NCI-H460 (cell line): ENCODE measurements at regions not wholly inside any gene's neighbourhood (a gene's known extent, or its start where the extent isn't known, plus 50 kb on each side); places are given as distances from the start of the nearest gene placed in this dataset.
"Not testable (repeated sequence)": the region's sequence is repeated elsewhere in the genome, so short reads cannot be mapped to it uniquely, and the experiment has no call there.

Experiments
- DNase-seq: peaks from one replicate; pipeline ENCODE4 v3.0.0-alpha.2; 2016; ENCODE audit warnings: low read depth; ENCODE audit errors: extremely low read depth

DNA sequence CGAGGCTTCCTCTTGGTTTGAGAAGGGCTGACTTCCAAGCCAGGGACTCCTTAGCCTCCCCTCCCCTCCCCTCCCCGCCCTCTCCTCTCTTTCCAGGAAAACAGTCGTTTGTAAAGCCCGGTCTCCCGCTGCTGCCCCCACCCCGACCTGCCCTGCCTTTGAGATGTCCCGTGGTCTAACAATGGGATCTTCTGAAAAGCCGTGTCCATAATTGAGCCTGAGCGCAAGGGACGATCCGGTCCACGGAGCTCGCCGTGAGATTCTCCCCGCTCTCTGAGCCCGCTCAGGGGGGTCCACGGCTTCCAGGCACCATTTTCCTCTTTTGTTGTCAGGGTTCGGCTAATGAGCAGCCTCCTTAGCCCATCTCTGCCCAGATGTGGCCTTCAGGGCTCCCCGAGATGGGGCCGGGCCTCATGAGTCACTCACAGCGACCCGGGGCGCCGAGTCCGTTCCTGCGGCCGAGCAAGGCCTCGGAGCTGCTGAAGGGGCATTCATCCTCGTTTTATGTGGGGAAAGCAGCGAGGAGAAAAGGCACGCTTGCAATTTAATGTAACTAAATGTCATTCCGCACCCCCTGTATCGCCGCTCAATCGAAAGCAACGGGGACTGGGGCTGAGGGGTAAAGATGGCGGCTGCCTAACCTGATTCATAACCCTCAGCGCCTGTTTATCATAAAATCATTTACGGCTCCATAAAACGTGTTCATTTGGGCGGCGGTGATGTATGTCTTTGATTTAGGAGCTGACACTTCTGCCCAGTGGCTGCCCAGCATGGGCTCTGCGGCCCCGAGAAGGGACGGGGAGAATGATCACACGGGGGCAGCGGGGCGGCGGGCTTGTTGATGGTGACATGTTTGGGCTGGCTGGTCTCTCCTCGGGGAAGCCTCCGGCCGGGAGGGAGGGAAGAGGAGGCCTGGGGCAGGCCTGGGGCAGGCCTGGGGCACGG is 232.6 kb upstream of the C1orf174 start:
- no peak for DNase-seq

DNA sequence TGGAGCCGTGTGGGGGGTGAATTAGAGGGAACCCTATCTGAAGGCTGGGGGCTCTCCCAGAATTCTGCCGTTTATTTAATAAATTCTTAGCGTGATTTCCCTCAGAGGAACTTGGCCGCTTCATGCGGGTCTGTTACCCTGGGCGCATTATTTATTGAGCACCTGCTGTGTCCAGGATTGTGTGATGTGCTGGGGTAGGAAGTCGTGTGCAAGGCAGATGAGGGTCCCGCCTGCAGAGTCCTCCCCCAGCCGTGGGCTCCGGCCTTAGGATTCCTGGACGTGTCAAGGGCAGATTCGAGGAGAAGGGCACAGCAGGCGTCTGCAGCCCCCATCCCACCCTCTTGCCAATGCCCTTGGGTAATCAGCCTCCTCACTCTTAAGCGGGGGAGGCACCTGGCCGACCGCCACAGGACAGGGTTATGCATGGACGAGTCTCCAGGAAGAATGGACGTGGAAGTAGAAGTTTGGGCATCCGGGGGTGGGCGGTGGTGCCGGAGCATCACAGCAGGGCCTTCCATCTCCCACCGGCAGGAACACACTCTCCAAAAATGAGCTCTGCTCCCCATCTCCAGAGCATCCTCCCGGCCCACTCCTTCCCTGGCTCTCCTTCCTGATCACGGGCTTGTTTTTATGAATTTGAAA is 233.3 kb upstream of the C1orf174 start:
- no peak for DNase-seq

DNA sequence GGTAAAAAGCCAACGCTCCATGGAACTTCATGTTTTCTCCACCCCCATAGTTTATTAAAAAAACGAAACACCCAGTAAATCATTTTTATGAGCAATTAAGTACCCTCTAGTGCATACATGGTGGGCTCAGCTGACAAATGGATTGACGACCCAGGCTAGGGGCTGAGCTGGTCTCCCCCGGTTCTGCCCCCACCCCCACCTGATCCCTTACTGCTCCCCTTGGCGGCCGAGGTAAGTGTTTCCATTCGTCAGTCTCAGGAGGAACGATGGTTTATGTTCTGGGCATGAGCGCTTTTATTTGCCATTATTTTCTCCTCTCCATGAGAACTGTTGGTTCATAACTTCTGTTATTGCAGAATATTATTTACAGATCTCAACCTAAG is 233.9 kb upstream of the C1orf174 start:
- DNase-seq: no peak

DNA sequence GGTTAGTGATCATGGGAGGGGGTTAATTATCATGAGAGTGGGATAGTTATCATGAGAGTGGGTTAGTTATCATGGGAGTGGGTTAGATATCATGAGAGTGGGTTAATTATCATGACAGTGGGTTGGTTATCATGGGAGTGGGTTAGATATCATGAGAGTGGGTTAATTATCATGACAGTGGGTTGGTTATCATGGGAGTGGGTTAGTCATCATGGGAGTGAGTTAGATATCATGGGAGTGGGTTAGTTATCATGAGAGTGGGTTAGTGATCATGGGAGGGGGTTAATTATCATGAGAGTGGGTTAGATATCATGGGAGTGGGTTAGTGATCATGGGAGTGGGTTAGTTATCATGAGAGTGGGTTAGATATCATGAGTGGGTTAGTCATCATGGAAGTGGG is 235.8 kb upstream of the C1orf174 start:
- not testable (repeated sequence) for DNase-seq

DNA sequence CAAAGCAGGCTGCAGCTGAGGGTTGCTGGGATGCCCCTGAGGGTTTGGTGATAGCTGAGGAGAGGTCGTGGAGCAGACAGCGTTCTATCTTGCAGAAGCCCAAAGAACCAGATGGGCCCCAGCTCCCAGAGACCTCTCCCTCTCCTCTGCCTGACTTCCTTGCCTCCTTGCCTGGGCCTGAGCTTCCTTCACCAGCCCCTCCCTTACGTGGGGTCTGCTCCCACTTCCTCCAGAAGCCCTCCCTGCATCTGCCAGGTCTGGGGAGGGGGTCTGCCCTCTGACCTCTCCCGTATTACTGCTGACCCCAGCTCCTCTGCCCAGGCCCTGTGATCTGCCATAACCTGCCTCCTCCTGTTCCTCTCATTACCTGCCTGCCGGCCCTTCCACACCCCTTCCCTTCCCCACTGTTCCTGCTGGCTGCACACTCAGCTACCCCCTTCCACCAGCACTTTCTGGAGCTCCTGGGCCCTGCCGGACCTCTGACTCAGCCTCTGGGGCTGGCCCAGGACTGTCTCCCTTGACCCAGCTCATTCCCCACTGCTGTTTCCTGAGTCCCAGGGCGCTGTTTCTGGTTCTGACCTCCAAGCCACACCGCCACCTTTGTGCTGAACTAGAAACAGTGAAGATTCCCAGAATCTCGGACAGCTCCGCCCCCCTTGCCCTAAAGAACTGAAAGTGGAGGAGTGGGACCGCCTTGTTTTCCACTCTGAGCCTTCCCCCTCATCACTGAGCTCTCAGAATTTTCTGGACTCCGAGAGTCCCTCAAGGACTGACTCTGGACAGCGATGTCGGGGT is 237.7 kb upstream of the C1orf174 start:
- no peak for DNase-seq

DNA sequence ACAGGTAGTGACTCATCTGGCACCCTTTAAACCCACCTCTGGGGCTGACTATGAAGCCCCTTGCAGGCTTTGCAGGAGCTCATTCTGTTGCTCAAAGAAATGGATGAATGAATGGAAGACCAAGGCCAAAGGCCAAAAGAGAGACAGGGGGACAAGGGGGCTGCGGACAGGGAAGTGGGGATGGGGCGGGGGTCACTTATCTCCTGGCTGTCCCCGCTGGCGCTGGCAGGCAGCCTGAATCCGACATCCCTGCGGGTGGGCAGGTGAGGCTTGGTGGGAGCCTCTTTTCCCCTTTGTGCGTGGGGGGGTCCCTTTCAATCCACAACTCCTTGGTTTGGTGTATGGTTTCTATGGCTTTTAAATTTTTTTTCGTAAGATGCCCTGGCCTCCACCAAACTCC is 239.6 kb upstream of the C1orf174 start:
- DNase-seq: no peak

DNA sequence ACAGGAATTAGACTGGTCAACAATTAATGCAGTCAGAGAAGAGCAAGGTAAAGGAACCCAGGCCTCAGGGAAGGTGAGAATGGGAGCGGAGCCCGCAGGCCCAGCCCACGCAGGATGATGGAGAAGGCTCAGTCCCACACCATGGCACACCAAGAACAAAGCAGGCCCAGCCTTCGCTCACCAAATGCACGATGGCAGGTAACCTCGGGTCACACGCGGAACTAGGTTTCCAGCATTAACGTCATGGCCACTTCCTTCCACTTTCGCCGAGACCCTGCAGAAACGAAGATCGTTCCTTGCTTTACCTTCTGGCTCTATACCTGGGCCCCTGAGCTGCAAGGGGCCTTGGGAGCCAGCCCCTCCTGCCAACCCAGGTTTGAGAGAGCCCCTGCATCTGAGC is 240.2 kb upstream of the C1orf174 start:
- DNase-seq: no peak

DNA sequence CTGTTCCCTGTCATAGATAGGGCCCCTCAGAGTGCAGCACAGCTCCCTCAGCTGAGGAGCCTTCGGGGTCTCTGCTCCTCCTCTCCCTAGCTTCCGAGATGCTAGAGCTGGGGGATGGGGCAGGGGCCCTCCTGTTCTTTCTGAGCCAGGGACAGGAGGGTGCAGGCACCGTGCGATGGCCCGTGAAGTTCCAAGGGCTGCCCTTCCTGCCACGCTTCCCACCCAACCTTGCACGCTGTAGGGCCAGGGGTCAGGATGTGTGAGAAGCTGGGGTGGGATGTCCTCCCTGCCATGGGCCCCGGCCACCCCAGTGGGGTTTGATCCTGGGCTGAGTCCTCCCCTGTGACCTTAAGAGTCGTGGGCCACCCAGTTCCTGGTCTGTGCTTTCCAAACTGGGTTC is 240.7 kb upstream of the C1orf174 start:
- no peak for DNase-seq

DNA sequence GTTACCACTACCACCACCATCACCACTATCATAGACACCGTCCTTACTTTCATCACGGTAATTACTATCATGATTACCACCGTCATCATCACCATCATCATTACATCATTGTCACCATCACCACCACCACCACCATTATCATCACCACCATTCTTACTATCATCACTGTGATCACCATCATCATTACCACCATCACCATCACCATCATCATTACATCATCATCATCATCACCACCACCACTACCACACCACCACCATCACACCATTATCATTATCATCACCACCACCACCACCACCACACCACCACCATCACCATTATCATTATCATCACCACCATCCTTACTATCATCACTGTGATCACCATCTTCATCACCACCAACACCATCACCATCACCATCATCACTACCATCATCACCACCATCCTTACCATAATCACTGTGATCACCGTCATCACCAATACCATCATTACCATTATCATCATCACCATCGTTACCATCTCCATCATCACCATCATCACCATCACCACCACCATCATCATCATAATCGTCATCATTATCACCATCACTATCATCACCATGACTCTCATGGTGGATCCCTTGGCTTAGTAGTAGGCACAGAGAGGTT is 244.4 kb upstream of the C1orf174 start:
- no peak for DNase-seq

DNA sequence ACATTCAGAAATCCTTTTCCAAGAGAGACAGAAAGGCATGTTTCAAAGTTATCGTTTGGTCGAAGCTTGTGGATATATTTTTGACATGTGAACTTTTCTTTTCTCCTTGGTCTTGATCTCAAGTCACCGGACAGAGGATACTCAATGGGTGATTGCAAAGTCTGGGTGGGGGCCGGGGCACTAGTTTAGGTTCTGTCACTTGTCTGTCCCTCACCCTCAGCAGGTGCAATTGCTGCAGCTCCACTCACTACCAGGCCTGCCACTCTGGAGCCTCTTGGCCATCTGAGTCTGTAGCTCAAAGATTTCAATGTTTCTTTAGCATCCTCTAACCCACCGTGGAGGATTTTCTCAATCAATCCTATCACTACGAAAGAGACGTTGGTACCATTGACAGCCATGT is 246.0 kb upstream of the C1orf174 start:
- no peak for DNase-seq

DNA sequence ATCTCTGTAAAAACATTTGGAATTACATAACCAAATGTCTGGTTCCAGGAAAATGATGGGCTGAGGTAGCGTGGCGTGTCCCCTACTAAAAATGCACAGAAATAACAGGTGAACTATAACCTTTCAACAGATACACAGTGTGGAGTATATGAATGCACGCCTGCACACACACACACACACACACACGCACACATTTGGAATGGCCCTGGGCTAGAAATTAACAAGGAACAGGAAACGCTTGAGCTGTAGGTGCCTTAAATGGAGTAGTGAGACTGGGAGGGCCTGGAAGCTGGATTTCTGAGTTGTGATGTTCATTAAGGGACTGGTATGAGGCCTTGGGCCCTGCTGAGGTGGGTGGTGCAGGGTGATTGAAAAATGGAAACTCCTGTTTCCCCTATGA is 246.5 kb upstream of the C1orf174 start:
- DNase-seq: no peak

DNA sequence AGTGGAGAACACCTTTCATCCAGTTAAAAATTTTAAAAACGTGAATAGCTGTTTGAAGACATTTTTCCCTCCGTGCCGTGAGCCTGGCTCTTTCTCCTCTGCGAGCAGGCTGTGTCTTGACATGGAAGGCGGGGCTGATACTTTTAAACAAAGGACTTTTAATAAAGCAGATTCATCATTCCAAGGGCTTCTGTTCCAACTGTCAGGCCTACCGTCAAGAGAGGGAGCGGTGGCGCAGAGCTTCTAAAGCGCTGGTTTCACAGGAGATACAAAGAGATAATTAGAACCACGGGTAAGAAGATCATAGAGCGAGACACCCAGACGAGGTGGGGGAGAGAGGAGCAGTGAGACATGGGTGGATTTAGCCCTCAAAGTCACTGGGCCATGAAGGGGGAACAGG is 247.4 kb upstream of the C1orf174 start:
- DNase-seq: no peak

DNA sequence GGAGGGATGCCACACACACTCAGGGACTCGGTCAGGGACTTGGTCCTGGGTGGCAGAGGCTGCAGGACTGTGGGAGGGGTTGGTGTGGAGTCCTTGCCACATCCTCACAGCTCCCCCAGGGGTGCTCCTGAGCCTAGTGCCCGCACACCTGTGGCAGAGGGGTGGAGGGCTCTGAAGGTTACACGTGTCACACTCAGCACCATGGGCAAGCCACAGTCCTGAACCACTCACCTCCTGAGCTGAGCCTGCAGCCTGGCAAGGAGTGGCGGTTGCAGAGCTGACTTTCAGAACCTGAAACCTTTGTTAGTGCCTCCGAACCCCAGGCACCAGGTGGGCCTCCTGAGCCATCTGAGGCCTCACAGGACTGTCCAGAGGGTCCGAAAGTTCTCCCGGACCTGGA is 249.2 kb upstream of the C1orf174 start:
- DNase-seq: no peak

DNA sequence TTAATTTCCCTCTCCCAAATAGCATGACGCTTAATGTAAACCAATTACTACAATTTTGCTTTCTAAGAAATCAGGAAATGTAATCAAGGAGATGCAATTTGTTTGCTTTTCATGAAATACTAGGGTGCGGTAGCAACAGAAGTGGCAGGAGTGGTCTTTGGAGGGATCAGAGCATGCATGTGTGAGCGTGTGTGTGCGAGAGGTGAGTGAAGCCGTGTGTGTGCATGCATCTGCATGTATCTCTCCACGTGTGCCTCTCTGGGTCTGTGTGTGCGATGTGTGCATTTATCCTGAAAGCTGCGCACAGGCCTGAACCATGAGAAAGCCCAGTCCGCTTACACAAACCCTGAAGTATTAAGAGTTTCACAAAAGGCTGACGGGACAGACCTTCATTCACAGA is 249.8 kb upstream of the C1orf174 start:
- no peak for DNase-seq

DNA sequence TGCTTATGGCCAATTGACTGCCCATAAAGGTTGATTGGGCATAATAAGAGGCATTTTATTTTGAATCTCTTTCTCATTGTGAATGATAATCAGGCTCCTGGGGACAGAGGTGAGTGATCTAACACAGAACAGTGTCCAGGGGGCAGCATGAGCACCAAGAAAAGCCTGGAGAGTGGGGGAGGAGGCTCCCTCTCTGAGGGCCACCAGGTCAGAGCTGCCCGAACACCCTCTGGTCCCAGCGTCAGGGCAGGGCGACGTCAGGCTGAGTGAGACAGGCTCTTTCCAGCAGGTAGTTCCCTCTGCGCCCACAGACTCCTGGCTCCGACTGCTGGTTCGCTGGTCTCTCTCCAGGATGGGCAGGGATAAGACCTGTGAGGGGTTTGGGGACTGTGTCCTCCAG is 250.2 kb upstream of the C1orf174 start:
- DNase-seq: no peak

DNA sequence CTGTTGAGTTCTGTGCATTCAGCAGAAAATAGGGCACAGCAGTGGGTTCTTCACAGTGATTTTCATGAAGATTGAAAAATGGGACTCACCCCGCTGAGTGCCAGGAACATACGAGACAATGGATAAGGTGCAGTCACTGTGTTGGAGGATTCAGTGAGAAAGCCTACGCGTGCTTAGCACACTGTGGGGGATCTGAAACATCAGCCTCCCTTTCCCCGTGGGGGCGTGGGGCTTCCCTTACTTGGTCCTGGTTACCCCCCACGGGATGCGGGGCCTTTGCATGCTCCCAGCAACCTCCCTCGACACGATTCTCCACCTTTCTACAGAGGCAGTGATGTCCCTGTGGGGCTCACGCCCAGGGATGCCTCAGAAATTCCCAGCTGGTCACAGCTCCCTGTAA is 252.2 kb upstream of the C1orf174 start:
- no peak for DNase-seq

DNA sequence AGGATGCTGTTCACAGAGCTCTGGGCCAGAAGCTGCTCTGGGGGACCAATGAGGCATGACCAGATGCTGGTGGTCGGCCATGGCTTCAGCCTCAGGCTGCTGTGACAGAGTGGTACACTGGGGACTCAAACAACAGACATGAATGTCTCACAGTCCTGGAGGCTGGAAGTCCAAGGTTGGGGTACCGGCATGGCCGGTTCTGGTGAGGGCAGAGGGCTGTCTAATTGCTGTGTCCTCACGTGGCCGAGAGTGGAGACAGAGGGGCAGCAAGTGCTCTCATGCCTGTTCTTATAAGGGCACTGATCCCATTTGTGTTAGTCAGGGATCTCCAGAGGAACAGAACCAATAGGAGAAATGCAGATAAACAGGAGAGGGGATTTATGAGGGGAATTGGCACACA is 253.5 kb upstream of the C1orf174 start:
- DNase-seq: no peak

DNA sequence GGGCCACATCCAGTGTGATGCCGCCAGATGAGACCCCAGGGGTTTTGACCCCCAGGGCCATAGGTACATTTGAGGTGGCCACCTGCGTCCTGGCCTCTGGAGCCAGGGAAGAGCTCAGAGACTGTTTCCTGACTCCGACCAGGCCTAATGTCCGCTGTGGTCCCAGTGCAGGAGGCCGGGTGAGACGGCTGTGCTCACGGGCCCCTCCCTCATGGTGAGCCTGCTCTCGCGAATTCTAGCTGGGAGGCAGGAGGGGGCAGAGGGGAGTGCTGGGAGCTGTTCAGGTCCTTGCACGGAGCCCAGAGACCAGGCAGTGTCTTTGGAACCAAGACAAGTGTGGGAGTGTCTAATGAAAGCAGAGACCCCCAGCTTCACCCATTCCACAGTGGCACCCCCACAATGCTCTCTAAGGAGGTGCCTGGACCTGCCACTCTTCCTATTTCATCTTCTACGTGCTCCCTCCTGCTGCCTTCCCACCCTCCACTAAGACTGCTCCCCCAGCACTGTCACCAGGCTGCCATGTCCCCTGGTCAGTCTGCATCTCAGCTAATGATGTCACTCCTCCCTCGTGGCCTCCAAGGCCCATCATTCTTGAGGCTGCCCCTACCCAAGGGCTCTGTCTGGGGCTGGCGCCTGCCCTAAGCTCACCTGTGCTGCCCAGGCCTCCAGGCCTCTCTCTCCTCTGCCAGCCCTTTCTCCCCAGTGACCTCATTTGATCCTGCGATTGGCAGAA is 256.3 kb upstream of the C1orf174 start:
- DNase-seq: no peak

DNA sequence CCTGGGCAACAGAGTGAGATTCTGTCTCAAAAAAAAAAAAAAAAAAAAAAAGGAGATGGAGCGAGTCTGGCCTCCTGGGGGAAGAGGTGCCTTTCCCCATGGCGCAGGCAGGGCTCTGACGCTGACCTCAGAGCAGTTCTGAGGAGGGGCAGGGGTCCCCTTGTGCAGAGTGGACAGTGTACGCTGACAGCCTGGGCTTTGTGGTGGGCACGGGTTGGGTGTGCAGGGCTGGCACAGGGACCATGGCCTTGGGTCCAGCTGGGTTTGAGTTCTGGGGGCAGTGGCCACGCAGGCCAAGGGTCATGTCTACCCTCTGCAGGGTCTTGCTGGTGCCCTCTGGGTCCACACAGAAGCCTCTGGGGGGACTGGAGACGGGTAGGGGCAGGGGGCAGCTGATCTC is 260.1 kb upstream of the C1orf174 start:
- no peak for DNase-seq

DNA sequence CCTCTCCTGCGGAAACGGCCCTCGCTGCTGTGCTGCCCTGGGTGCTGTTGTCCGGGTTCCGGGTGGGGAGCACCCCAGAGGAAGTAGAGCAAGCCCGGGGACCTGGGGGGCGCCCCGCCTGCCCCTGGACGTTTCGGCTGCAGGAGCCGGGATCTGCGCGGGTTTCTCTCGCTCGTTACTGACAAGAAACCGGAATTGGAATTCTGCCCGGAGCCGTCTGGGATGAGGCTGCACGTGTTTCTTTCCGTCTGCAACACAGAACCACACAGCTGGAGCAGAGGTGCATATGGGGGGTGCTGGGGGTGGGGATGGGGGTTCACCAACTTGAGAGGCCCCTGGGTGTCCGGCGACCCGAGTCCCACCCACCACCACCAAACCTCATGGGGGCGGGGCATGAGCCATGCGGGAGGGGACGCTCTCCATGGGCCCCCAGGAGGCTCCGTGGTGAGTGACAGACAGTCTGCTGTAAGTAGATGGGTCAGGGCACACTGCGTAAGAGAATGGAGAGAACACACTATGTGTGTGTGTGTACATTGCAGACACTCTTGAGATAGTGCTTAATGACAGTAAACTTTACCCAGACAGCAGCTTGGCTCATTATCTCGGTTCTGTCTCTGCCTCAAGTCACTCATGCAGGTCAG is 261.4 kb upstream of the C1orf174 start:
- no peak for DNase-seq
